ENCODE measurements at regions not wholly inside any gene's neighbourhood (a gene's known extent, or its start where the extent isn't known, plus 50 kb on each side); places are given as distances from the start of the nearest gene placed in this dataset.

GRCh38 chr2:5951471-5951870 lies 259.3 kb downstream of the SOX11 start:
- TF ChIP-seq, protein P1, sequence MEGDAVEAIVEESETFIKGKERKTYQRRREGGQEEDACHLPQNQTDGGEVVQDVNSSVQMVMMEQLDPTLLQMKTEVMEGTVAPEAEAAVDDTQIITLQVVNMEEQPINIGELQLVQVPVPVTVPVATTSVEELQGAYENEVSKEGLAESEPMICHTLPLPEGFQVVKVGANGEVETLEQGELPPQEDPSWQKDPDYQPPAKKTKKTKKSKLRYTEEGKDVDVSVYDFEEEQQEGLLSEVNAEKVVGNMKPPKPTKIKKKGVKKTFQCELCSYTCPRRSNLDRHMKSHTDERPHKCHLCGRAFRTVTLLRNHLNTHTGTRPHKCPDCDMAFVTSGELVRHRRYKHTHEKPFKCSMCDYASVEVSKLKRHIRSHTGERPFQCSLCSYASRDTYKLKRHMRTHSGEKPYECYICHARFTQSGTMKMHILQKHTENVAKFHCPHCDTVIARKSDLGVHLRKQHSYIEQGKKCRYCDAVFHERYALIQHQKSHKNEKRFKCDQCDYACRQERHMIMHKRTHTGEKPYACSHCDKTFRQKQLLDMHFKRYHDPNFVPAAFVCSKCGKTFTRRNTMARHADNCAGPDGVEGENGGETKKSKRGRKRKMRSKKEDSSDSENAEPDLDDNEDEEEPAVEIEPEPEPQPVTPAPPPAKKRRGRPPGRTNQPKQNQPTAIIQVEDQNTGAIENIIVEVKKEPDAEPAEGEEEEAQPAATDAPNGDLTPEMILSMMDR (IDR thresholded peaks at IDR 0.05) = no peak
- TF ChIP-seq POLR2AphosphoS5 (IDR thresholded peaks at IDR 0.05) (no peak), POLR2A (IDR thresholded peaks at IDR 0.05; ENCODE audit: low read depth) (no peak), EP300 (IDR thresholded peaks at IDR 0.05) (no peak)
- peaks cover 0 to 5% (median 0%) of the 10 kb centered on the region in 4 donors for H3K9me3 ChIP-seq
- no peaks in the 10 kb centered on the region for H3K4me1 ChIP-seq
- DNase-seq (ENCODE audit: extremely low spot score) = peak; percentile 77
- no peaks in the 10 kb centered on the region for H3K36me3 ChIP-seq
- intact Hi-C loops (cut with DNase I) = no loop called here
- H3K4me3 ChIP-seq = no peak overlapping the region
- H3K27me3 ChIP-seq = peaks cover 0 to 6% (median 0%) of the 10 kb centered on the region in 4 donors
- 73% methylated on average over 1 of the region's 1 CpG for WGBS
- no peak overlapping the region for H3K27ac ChIP-seq (replicated peaks in 1 of 4)

GRCh38 chr2:5953525-5953924 lies 261.3 kb downstream of the SOX11 start:
- 56% methylated on average over 1 of the region's 1 CpG for WGBS
- DNase-seq (ENCODE audit: extremely low spot score) = no peak
- no peaks in the 10 kb centered on the region for H3K4me1 ChIP-seq
- no peak overlapping the region for H3K27ac ChIP-seq (replicated peaks in 1 of 4)
- intact Hi-C loops (cut with DNase I) = no loop called here
- no peak for TF ChIP-seq POLR2A (IDR thresholded peaks at IDR 0.05; ENCODE audit: low read depth)
- TF ChIP-seq, protein P1 (IDR thresholded peaks at IDR 0.05) = no peak
- TF ChIP-seq POLR2AphosphoS5 (IDR thresholded peaks at IDR 0.05) = no peak
- no peak for TF ChIP-seq EP300 (IDR thresholded peaks at IDR 0.05)
- H3K9me3 ChIP-seq = peaks cover 0 to 5% (median 0%) of the 10 kb centered on the region in 4 donors
- peaks cover 0 to 6% (median 0%) of the 10 kb centered on the region in 4 donors for H3K27me3 ChIP-seq
- H3K4me3 ChIP-seq = no peak overlapping the region
- no peaks in the 10 kb centered on the region for H3K36me3 ChIP-seq

- TF ChIP-seq, protein P1 (IDR thresholded peaks at IDR 0.05) = no peak
- TF ChIP-seq POLR2AphosphoS5 (IDR thresholded peaks at IDR 0.05) = no peak
- no peak for TF ChIP-seq EP300 (IDR thresholded peaks at IDR 0.05)
- TF ChIP-seq POLR2A (IDR thresholded peaks at IDR 0.05; ENCODE audit: low read depth) = no peak
- Histone ChIP-seq H3K4me1 (no peaks in the 10 kb centered on the region), H3K27ac (replicated peaks in 1 of 4) (no peak overlapping the region), H3K36me3 (no peaks in the 10 kb centered on the region), H3K27me3 (peaks cover 0 to 4% (median 0%) of the 10 kb centered on the region in 4 donors), H3K9me3 (peaks cover 0 to 5% (median 0%) of the 10 kb centered on the region in 4 donors), H3K4me3 (no peak overlapping the region)
- 55% methylated on average over 5 of the region's 5 CpGs for WGBS
- intact Hi-C loops (cut with DNase I) = no loop called here
- DNase-seq (ENCODE audit: extremely low spot score) = no peak
Measured at GRCh38 chr2:5954509-5954908, 262.3 kb downstream of the SOX11 start.

DNA sequence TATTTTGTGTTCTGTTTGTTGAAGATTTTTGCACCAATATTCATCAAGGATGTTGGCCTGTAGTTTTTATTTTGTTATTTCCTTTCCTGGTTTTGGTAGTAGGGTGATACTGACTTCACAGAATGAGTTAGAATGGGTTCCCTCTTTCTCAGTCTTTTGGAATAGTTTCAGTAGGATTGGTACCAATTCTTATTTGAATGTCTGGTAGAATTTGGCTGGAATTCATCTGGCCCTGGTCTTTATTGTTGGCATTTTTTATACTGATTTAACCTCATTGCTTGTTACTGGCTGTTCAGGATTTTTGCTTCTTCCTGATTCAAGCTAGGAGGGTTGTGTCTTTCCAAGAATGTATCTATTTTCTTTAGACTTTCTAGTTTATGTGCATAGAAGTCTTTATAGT lies 263.7 kb downstream of the SOX11 start:
- intact Hi-C loops (cut with DNase I) = no loop called here
- TF ChIP-seq POLR2A (IDR thresholded peaks at IDR 0.05; ENCODE audit: low read depth) = no peak
- peaks cover 0 to 5% (median 0%) of the 10 kb centered on the region in 4 donors for H3K9me3 ChIP-seq
- no peaks in the 10 kb centered on the region for H3K4me1 ChIP-seq
- H3K27ac ChIP-seq (replicated peaks in 1 of 4) = no peak overlapping the region
- no peaks in the 10 kb centered on the region for H3K27me3 ChIP-seq
- no peak overlapping the region for H3K4me3 ChIP-seq
- DNase-seq (ENCODE audit: extremely low spot score) = no peak
- no peaks in the 10 kb centered on the region for H3K36me3 ChIP-seq

- Histone ChIP-seq H3K27me3 (no peaks in the 10 kb centered on the region), H3K9me3 (peaks cover 0 to 5% (median 0%) of the 10 kb centered on the region in 4 donors), H3K27ac (replicated peaks in 1 of 4) (no peak overlapping the region), H3K4me1 (no peaks in the 10 kb centered on the region), H3K4me3 (no peak overlapping the region), H3K36me3 (no peaks in the 10 kb centered on the region)
- DNase-seq (ENCODE audit: extremely low spot score) = peak; percentile 84
- TF ChIP-seq POLR2A (IDR thresholded peaks at IDR 0.05; ENCODE audit: low read depth) (no peak), EP300 (IDR thresholded peaks at IDR 0.05) (no peak), POLR2AphosphoS5 (IDR thresholded peaks at IDR 0.05) (no peak)
- TF ChIP-seq, protein P1 (IDR thresholded peaks at IDR 0.05) = no peak
- intact Hi-C loops (cut with DNase I) = no loop called here
- 89% methylated on average over 6 of the region's 6 CpGs for WGBS
Measured at GRCh38 chr2:5959836-5960820, 267.9 kb downstream of the SOX11 start.
